ENCODE measurements at regions not wholly inside any gene's neighbourhood (a gene's known extent, or its start where the extent isn't known, plus 50 kb on each side); places are given as distances from the start of the nearest gene placed in this dataset.

DNA sequence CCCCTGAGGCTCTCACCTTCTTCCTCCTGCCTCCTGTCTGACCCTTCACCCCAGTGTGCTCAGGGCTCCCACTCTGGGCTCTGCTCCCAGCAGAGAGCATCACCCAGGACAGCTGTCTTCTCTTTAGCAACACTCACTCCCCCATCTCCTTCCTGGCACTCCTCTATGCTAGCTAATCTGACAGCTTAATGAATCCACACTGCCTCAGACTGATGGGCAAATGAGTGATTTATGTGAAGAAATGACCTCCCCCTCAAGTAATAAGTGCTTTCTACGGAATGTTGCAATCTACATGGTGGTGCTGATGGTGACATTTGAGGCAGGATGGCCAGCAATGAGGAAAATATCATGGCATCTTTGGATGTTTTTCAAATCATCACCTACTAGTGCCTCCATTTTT, 83.6 kb downstream of the LSM3 start:
- H3K36me3 ChIP-seq (ENCODE audit: insufficient read depth, low read length), result no peaks in the 10 kb centered on the region
- TF ChIP-seq, protein P1, sequence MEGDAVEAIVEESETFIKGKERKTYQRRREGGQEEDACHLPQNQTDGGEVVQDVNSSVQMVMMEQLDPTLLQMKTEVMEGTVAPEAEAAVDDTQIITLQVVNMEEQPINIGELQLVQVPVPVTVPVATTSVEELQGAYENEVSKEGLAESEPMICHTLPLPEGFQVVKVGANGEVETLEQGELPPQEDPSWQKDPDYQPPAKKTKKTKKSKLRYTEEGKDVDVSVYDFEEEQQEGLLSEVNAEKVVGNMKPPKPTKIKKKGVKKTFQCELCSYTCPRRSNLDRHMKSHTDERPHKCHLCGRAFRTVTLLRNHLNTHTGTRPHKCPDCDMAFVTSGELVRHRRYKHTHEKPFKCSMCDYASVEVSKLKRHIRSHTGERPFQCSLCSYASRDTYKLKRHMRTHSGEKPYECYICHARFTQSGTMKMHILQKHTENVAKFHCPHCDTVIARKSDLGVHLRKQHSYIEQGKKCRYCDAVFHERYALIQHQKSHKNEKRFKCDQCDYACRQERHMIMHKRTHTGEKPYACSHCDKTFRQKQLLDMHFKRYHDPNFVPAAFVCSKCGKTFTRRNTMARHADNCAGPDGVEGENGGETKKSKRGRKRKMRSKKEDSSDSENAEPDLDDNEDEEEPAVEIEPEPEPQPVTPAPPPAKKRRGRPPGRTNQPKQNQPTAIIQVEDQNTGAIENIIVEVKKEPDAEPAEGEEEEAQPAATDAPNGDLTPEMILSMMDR (IDR thresholded peaks at IDR 0.05; ENCODE audit: low read length), result no peak
- no peak for TF ChIP-seq EZH2 (IDR thresholded peaks at IDR 0.05; ENCODE audit: borderline replicate concordance, low read length)

DNA sequence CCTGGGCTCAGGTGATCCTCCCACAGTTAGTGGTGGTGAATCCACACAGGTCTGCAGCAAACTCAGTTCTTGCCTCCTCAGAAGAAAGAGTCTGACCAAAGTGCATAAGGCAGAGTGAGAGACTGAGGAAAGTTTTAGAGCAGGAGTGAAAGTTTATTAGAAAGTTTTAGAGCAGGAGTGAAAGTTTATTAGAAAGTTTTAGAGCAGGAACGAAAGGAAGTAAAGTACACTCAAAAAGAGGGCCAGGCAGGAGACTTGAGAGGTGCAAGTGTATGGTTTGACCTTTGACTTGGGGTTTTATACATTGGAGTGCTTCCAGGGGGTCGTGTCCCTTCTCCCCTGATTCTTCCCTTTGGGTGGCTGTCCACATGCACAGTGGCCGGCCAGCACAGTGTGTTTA, 84.2 kb downstream of the LSM3 start:
- Histone ChIP-seq H3K9ac (ENCODE audit: low read length) (no peak overlapping the region), H3K36me3 (ENCODE audit: insufficient read depth, low read length) (no peaks in the 10 kb centered on the region), H3K4me1 (ENCODE audit: insufficient read depth, low read length, severe bottlenecking) (no peaks in the 10 kb centered on the region), H3K9me2 (ENCODE audit: low read depth, low read length) (no peaks in the 10 kb centered on the region), H3K4me3 (ENCODE audit: low read depth, low read length, poor library complexity, severe bottlenecking) (no peak overlapping the region), H3F3A (ENCODE audit: insufficient read depth, low read length) (no peaks in the 10 kb centered on the region), H3K27me3 (ENCODE audit: insufficient read depth, low read length) (peaks cover 6% of the 10 kb centered on the region; the same call in 1 of the 2 replicates), H4K20me1 (ENCODE audit: insufficient read depth, low read length) (no peaks in the 10 kb centered on the region), H2AFZ (ENCODE audit: low read length) (no peak overlapping the region), H3K9me3 (ENCODE audit: low read length) (no peaks in the 10 kb centered on the region), H3K27ac (ENCODE audit: low read depth, low read length, poor library complexity, severe bottlenecking) (no peak overlapping the region), H3K79me2 (ENCODE audit: insufficient read depth, low read length) (no peaks in the 10 kb centered on the region), H3K4me2 (ENCODE audit: low read length) (no peak overlapping the region)
- no peak for TF ChIP-seq EZH2 (IDR thresholded peaks at IDR 0.05; ENCODE audit: borderline replicate concordance, low read length)
- TF ChIP-seq, protein P1 (IDR thresholded peaks at IDR 0.05; ENCODE audit: low read length), result no peak

More for the DNA sequence above, 83.6 kb downstream of the LSM3 start:
- H3K9me3 ChIP-seq (ENCODE audit: low read length), result no peaks in the 10 kb centered on the region
- H3K9ac ChIP-seq (ENCODE audit: low read length), result no peak overlapping the region
- H3K9me2 ChIP-seq (ENCODE audit: low read depth, low read length), result no peaks in the 10 kb centered on the region
- H3K79me2 ChIP-seq (ENCODE audit: insufficient read depth, low read length), result no peaks in the 10 kb centered on the region
- H3F3A ChIP-seq (ENCODE audit: insufficient read depth, low read length), result no peaks in the 10 kb centered on the region
- no peaks in the 10 kb centered on the region for H3K4me1 ChIP-seq (ENCODE audit: insufficient read depth, low read length, severe bottlenecking)
- no peak overlapping the region for H2AFZ ChIP-seq (ENCODE audit: low read length)
- no peak overlapping the region for H3K4me3 ChIP-seq (ENCODE audit: low read depth, low read length, poor library complexity, severe bottlenecking)
- H3K4me2 ChIP-seq (ENCODE audit: low read length), result no peak overlapping the region
- H3K27me3 ChIP-seq (ENCODE audit: insufficient read depth, low read length), result peaks cover 6% of the 10 kb centered on the region; the same call in 1 of the 2 replicates
- no peaks in the 10 kb centered on the region for H4K20me1 ChIP-seq (ENCODE audit: insufficient read depth, low read length)
- no peak overlapping the region for H3K27ac ChIP-seq (ENCODE audit: low read depth, low read length, poor library complexity, severe bottlenecking)

DNA sequence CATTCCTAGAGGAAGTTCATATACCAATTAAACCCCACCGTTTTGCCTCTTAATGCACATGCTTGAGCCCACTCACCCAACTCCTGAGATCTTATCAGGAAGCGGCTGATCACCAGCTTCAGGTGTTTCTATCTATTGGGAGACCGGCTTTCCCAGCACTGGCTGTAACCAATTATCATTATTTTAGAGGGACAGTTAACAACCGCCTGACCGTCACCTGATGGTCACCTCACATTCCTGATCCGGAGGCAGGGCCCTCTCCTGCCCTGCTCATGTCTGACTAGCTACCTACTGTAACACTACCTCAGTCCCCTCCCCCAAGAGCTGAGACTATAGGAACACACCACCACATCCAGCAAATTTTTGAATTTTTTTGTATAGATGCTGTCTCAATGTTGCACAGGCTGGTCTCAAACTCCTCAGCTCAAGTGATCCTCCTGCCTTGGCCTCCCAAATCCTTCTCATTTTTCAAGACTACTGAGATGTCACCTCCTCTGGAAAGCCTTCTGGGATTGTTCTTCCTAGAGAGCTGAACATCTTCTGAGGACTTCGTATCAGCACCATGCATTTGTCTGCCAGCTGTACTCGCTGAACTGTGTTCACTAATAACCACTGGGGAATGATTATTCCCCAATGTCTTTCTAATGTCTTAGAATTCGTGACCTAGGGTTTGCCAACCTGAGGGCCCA, 84.8 kb downstream of the LSM3 start:
- peaks cover 6% of the 10 kb centered on the region; the same call in 1 of the 2 replicates for H3K27me3 ChIP-seq (ENCODE audit: insufficient read depth, low read length)
- H3K9me3 ChIP-seq (ENCODE audit: low read length), result no peaks in the 10 kb centered on the region
- H2AFZ ChIP-seq (ENCODE audit: low read length), result no peak overlapping the region
- no peak overlapping the region for H3K9ac ChIP-seq (ENCODE audit: low read length)
- H3K36me3 ChIP-seq (ENCODE audit: insufficient read depth, low read length), result no peaks in the 10 kb centered on the region
- no peak overlapping the region for H3K4me3 ChIP-seq (ENCODE audit: low read depth, low read length, poor library complexity, severe bottlenecking)
- no peak for TF ChIP-seq EZH2 (IDR thresholded peaks at IDR 0.05; ENCODE audit: borderline replicate concordance, low read length)
- TF ChIP-seq, protein P1 (IDR thresholded peaks at IDR 0.05; ENCODE audit: low read length), result no peak
- H3K4me1 ChIP-seq (ENCODE audit: insufficient read depth, low read length, severe bottlenecking), result no peaks in the 10 kb centered on the region
- no peaks in the 10 kb centered on the region for H3F3A ChIP-seq (ENCODE audit: insufficient read depth, low read length)
- H3K9me2 ChIP-seq (ENCODE audit: low read depth, low read length), result no peaks in the 10 kb centered on the region
- H4K20me1 ChIP-seq (ENCODE audit: insufficient read depth, low read length), result no peaks in the 10 kb centered on the region
- no peaks in the 10 kb centered on the region for H3K79me2 ChIP-seq (ENCODE audit: insufficient read depth, low read length)
- H3K27ac ChIP-seq (ENCODE audit: low read depth, low read length, poor library complexity, severe bottlenecking), result no peak overlapping the region
- no peak overlapping the region for H3K4me2 ChIP-seq (ENCODE audit: low read length)
